ENCODE measurements at regions not wholly inside any gene's neighbourhood (a gene's known extent, or its start where the extent isn't known, plus 50 kb on each side); places are given as distances from the start of the nearest gene placed in this dataset.
"Not testable (repeated sequence)": the region's sequence is repeated elsewhere in the genome, so short reads cannot be mapped to it uniquely, and the experiment has no call there.

- H3K27me3 Mint-ChIP-seq: no peaks in the 10 kb centered on the region
- no peaks in the 10 kb centered on the region for H3K9me3 Mint-ChIP-seq (ENCODE audit: low read depth)
- no peaks in the 10 kb centered on the region for H3K4me1 Mint-ChIP-seq
- H3K36me3 Mint-ChIP-seq: no peaks in the 10 kb centered on the region
- H3K4me3 Mint-ChIP-seq: no peak overlapping the region
- CTCF ChIA-PET: interaction anchor here (0.6 to 1.7 kb wide), 6 partner anchors 11 to 59 kb away, joined by 3 to 5 read pairs (median 4); no protein-coding TSS in a partner anchor
- no peak for DNase-seq
- no peak for ATAC-seq
- no peak overlapping the region for H3K27ac Mint-ChIP-seq
These were observed 54.4 kb upstream of the JAK1 start for GRCh38 chr1:65020774-65021173.

- Mint-ChIP-seq H3K27me3 (no peaks in the 10 kb centered on the region), H3K4me3 (no peak overlapping the region), H3K27ac (no peak overlapping the region), H3K36me3 (no peaks in the 10 kb centered on the region), H3K4me1 (no peaks in the 10 kb centered on the region), H3K9me3 (ENCODE audit: low read depth) (no peaks in the 10 kb centered on the region)
- CTCF ChIA-PET: interaction anchor here (1.4 to 1.7 kb wide), 3 partner anchors 10 to 19 kb away, joined by 4 read pairs; no protein-coding TSS in a partner anchor
- no peak for DNase-seq
- ATAC-seq: no peak
These were observed 55.4 kb upstream of the JAK1 start for GRCh38 chr1:65021795-65022194.

- H3K36me3 Mint-ChIP-seq: no peaks in the 10 kb centered on the region
- H3K4me1 Mint-ChIP-seq: no peaks in the 10 kb centered on the region
- no peak for ATAC-seq
- H3K9me3 Mint-ChIP-seq (ENCODE audit: low read depth): no peaks in the 10 kb centered on the region
- no peak overlapping the region for H3K27ac Mint-ChIP-seq
- DNase-seq: no peak
- no peaks in the 10 kb centered on the region for H3K27me3 Mint-ChIP-seq
- CTCF ChIA-PET: no interaction called here
- no peak overlapping the region for H3K4me3 Mint-ChIP-seq
These were observed 55.9 kb upstream of the JAK1 start for GRCh38 chr1:65022216-65022615.

GRCh38 chr1:65025794-65026193 is 59.4 kb upstream of the JAK1 start:
- Mint-ChIP-seq H3K4me3 (no peak overlapping the region), H3K9me3 (ENCODE audit: low read depth) (no peaks in the 10 kb centered on the region)
- CTCF ChIA-PET: no interaction called here

GRCh38 chr1:65026235-65026634 is 59.9 kb upstream of the JAK1 start:
- H3K27me3 Mint-ChIP-seq: no peaks in the 10 kb centered on the region
- no peaks in the 10 kb centered on the region for H3K4me1 Mint-ChIP-seq
- ATAC-seq (no peak), DNase-seq (no peak)
- peaks cover 3% of the 10 kb centered on the region for H3K36me3 Mint-ChIP-seq
- H3K9me3 Mint-ChIP-seq (ENCODE audit: low read depth): no peaks in the 10 kb centered on the region
- no peak overlapping the region for H3K27ac Mint-ChIP-seq
- H3K4me3 Mint-ChIP-seq: no peak overlapping the region
- CTCF ChIA-PET: no interaction called here

More at GRCh38 chr1:65025794-65026193, 59.4 kb upstream of the JAK1 start:
- H3K36me3 Mint-ChIP-seq: peaks cover 3% of the 10 kb centered on the region
- no peak overlapping the region for H3K27ac Mint-ChIP-seq
- H3K27me3 Mint-ChIP-seq: no peaks in the 10 kb centered on the region
- ATAC-seq: no peak
- no peak for DNase-seq
- H3K4me1 Mint-ChIP-seq: no peaks in the 10 kb centered on the region

- CTCF ChIA-PET: interaction anchor here (0.7 kb wide), 1 partner anchor 201 kb away, joined by 3 read pairs; no protein-coding TSS in a partner anchor
- H3K4me3 Mint-ChIP-seq: no peak overlapping the region
- no peak overlapping the region for H3K27ac Mint-ChIP-seq
- DNase-seq: no peak
- H3K4me1 Mint-ChIP-seq: no peaks in the 10 kb centered on the region
- no peaks in the 10 kb centered on the region for H3K9me3 Mint-ChIP-seq (ENCODE audit: low read depth)
- no peaks in the 10 kb centered on the region for H3K27me3 Mint-ChIP-seq
- ATAC-seq: no peak
- peaks cover 3% of the 10 kb centered on the region for H3K36me3 Mint-ChIP-seq
These were observed 61.5 kb upstream of the JAK1 start for GRCh38 chr1:65027666-65028358.

- H3K4me3 Mint-ChIP-seq; DNase-seq; H3K27me3 Mint-ChIP-seq; H3K36me3 Mint-ChIP-seq; ATAC-seq; H3K27ac Mint-ChIP-seq; H3K4me1 Mint-ChIP-seq; H3K9me3 Mint-ChIP-seq (ENCODE audit: low read depth): not testable (repeated sequence)
- CTCF ChIA-PET: interaction anchor here (0.8 kb wide), 1 partner anchor 134 kb away, joined by 3 read pairs; no protein-coding TSS in a partner anchor
These were observed 63.1 kb upstream of the JAK1 start for GRCh38 chr1:65029434-65029833.

GRCh38 chr1:65034879-65035278 is 68.5 kb upstream of the JAK1 start:
- H3K4me3 Mint-ChIP-seq; H3K27me3 Mint-ChIP-seq; DNase-seq; H3K4me1 Mint-ChIP-seq; H3K9me3 Mint-ChIP-seq (ENCODE audit: low read depth); H3K27ac Mint-ChIP-seq; ATAC-seq; H3K36me3 Mint-ChIP-seq: not testable (repeated sequence)
- CTCF ChIA-PET: interaction anchor here (1.0 to 1.5 kb wide), 2 partner anchors 14 to 30 kb away, joined by 3 to 4 read pairs; no protein-coding TSS in a partner anchor

GRCh38 chr1:65036570-65037051 is 70.3 kb upstream of the JAK1 start:
- CTCF ChIA-PET: interaction anchor here (0.7 to 1.7 kb wide), 3 partner anchors 25 to 143 kb away, joined by 3 to 5 read pairs (median 3); no protein-coding TSS in a partner anchor
- Mint-ChIP-seq H3K27me3 (no peaks in the 10 kb centered on the region), H3K4me1 (peaks cover 2% of the 10 kb centered on the region), H3K36me3 (no peaks in the 10 kb centered on the region), H3K27ac (no peak overlapping the region), H3K4me3 (no peak overlapping the region), H3K9me3 (ENCODE audit: low read depth) (no peaks in the 10 kb centered on the region)
- ATAC-seq: no peak
- DNase-seq: no peak

- Mint-ChIP-seq H3K27me3 (no peaks in the 10 kb centered on the region), H3K4me1 (peaks cover 2% of the 10 kb centered on the region), H3K9me3 (ENCODE audit: low read depth) (no peaks in the 10 kb centered on the region), H3K36me3 (no peaks in the 10 kb centered on the region), H3K27ac (no peak overlapping the region), H3K4me3 (no peak overlapping the region)
- ATAC-seq (no peak), DNase-seq (no peak)
- CTCF ChIA-PET: no interaction called here
These were observed 72.7 kb upstream of the JAK1 start for GRCh38 chr1:65039066-65039465.

- peaks cover 2% of the 10 kb centered on the region for H3K4me1 Mint-ChIP-seq
- H3K4me3 Mint-ChIP-seq: no peak overlapping the region
- no peak for DNase-seq
- no peaks in the 10 kb centered on the region for H3K36me3 Mint-ChIP-seq
- CTCF ChIA-PET: no interaction called here
- H3K9me3 Mint-ChIP-seq (ENCODE audit: low read depth): no peaks in the 10 kb centered on the region
- ATAC-seq: no peak
- H3K27ac Mint-ChIP-seq: no peak overlapping the region
- H3K27me3 Mint-ChIP-seq: no peaks in the 10 kb centered on the region
These were observed 73.2 kb upstream of the JAK1 start for GRCh38 chr1:65039508-65039907.

- H3K4me1 Mint-ChIP-seq: peaks cover 2% of the 10 kb centered on the region
- H3K36me3 Mint-ChIP-seq: no peaks in the 10 kb centered on the region
- CTCF ChIA-PET: interaction anchor here (1.4 to 1.8 kb wide), 2 partner anchors 22 to 219 kb away, joined by 4 to 5 read pairs; no protein-coding TSS in a partner anchor
- DNase-seq (no peak), ATAC-seq (no peak)
- no peaks in the 10 kb centered on the region for H3K27me3 Mint-ChIP-seq
- no peaks in the 10 kb centered on the region for H3K9me3 Mint-ChIP-seq (ENCODE audit: low read depth)
- no peak overlapping the region for H3K27ac Mint-ChIP-seq
- H3K4me3 Mint-ChIP-seq: no peak overlapping the region
These were observed 76.1 kb upstream of the JAK1 start for GRCh38 chr1:65042467-65042866.

GRCh38 chr1:65044411-65044810 is 78.1 kb upstream of the JAK1 start:
- CTCF ChIA-PET: no interaction called here

More at GRCh38 chr1:65044411-65044810, 78.1 kb upstream of the JAK1 start:
- peaks cover 3% of the 10 kb centered on the region for H3K4me1 Mint-ChIP-seq
- H3K36me3 Mint-ChIP-seq: no peaks in the 10 kb centered on the region
- H3K9me3 Mint-ChIP-seq (ENCODE audit: low read depth): no peaks in the 10 kb centered on the region
- H3K27me3 Mint-ChIP-seq: no peaks in the 10 kb centered on the region
- no peak overlapping the region for H3K27ac Mint-ChIP-seq
- ATAC-seq: no peak
- DNase-seq: no peak
- no peak overlapping the region for H3K4me3 Mint-ChIP-seq

All from activated CD8-positive, alpha-beta memory T cell treated with anti-CD3 and anti-CD28 coated beads, Interleukin-2, amount 10 ng/mL, durations not matched to agents 7 days and 5 days (primary cell).